ENCODE measurements at regions not wholly inside any gene's neighbourhood (a gene's known extent, or its start where the extent isn't known, plus 50 kb on each side); places are given as distances from the start of the nearest gene placed in this dataset.

DNA sequence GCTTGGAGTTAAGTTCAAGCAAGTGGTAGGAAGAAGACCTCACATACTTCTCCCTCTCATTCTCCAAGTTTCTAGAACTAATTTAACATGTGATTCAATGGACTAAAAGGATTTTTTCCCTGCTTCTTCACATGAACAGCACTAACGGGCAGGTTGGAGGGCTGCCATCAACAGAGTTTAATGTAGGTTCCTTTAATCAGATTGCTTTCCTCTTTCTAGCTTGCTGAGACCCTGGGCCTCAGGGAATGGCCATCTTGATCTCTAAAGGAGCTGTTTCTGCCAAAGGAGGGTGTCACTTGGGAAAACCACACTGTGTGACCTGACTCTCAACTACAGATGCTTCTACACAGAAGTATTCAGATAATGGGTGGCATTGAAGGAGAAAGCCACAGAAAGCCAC is 223.3 kb downstream of the PIK3R1 start:
- H3K36me3 ChIP-seq (replicated peaks in 1 of 2; ENCODE audit: insufficient read depth in 1 of 2, low read depth in 2 of 2) = no peaks in the 10 kb centered on the region
- no peaks in the 10 kb centered on the region for H3K27me3 ChIP-seq
- WGBS, 2 donors = 33% methylated on average over 1 of the region's 1 CpG
- H3K4me3 ChIP-seq = no peak overlapping the region
- H3K4me1 ChIP-seq = no peaks in the 10 kb centered on the region
- DNase-seq (no peak), ATAC-seq (no peak)
- H3K9me3 ChIP-seq = no peaks in the 10 kb centered on the region
- intact Hi-C loops (cut with DNase I) = no loop called here
- TF ChIP-seq, protein P1, sequence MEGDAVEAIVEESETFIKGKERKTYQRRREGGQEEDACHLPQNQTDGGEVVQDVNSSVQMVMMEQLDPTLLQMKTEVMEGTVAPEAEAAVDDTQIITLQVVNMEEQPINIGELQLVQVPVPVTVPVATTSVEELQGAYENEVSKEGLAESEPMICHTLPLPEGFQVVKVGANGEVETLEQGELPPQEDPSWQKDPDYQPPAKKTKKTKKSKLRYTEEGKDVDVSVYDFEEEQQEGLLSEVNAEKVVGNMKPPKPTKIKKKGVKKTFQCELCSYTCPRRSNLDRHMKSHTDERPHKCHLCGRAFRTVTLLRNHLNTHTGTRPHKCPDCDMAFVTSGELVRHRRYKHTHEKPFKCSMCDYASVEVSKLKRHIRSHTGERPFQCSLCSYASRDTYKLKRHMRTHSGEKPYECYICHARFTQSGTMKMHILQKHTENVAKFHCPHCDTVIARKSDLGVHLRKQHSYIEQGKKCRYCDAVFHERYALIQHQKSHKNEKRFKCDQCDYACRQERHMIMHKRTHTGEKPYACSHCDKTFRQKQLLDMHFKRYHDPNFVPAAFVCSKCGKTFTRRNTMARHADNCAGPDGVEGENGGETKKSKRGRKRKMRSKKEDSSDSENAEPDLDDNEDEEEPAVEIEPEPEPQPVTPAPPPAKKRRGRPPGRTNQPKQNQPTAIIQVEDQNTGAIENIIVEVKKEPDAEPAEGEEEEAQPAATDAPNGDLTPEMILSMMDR (IDR thresholded peaks at IDR 0.05) = no peak
- no peak for TF ChIP-seq POLR2A (IDR thresholded peaks at IDR 0.05)
- no peak overlapping the region for H3K27ac ChIP-seq

DNA sequence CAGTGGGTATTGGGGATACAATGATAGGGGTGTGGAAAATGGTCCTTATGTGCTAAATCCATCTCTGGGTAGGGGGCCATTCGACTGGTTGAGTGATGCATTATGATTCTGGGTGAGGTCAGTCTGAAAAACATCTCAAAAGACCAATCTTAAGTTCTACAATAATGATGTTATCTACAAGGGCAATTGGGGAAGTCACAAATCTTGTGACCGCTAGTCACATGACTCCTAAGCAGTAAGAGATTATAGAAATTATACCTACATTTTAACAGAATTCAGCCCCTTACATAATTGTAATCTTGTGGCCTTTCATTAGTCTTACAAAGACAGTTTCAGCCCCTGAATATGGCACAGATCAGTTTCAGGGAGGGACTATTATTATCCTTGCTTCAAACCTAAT is 224.7 kb downstream of the PIK3R1 start:
- H3K36me3 ChIP-seq (replicated peaks in 1 of 2; ENCODE audit: insufficient read depth in 1 of 2, low read depth in 2 of 2) = no peaks in the 10 kb centered on the region
- H3K4me1 ChIP-seq = no peaks in the 10 kb centered on the region
- no peaks in the 10 kb centered on the region for H3K27me3 ChIP-seq
- no peaks in the 10 kb centered on the region for H3K9me3 ChIP-seq
- no peak for DNase-seq
- 90 to 92% methylated on average over 2 of the region's 2 CpGs for WGBS, 2 donors
- H3K4me3 ChIP-seq = no peak overlapping the region
- no peak for TF ChIP-seq POLR2A (IDR thresholded peaks at IDR 0.05)
- ATAC-seq = no peak
- intact Hi-C loops (cut with DNase I) = no loop called here
- H3K27ac ChIP-seq = no peak overlapping the region

DNA sequence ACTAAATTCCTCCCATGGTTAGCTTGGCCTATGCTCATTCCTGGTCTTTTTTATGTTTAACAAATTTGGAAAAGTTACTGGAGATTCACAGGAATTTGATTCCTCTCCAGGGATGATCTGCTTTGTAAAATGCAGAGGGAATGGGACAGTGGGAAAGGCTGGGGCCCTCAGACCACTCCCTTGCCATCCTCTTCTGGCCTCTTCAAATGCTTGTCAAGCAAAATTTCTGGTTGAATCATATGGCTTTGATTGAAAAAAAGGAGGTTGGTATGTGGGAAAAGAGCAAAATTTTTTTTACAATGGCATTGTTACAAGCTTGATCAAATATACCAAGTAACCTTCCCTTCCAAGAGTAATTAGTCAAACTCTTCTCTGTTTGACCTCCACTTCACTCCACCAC is 225.1 kb downstream of the PIK3R1 start:
- intact Hi-C loops (cut with DNase I) = no loop called here
- Histone ChIP-seq H3K27ac (no peak overlapping the region), H3K9me3 (no peaks in the 10 kb centered on the region), H3K27me3 (no peaks in the 10 kb centered on the region), H3K36me3 (replicated peaks in 1 of 2; ENCODE audit: insufficient read depth in 1 of 2, low read depth in 2 of 2) (no peaks in the 10 kb centered on the region), H3K4me1 (no peaks in the 10 kb centered on the region), H3K4me3 (no peak overlapping the region)
- TF ChIP-seq, protein P1 (IDR thresholded peaks at IDR 0.05) = no peak
- no peak for TF ChIP-seq POLR2A (IDR thresholded peaks at IDR 0.05)
- DNase-seq (no peak), ATAC-seq (no peak)

DNA sequence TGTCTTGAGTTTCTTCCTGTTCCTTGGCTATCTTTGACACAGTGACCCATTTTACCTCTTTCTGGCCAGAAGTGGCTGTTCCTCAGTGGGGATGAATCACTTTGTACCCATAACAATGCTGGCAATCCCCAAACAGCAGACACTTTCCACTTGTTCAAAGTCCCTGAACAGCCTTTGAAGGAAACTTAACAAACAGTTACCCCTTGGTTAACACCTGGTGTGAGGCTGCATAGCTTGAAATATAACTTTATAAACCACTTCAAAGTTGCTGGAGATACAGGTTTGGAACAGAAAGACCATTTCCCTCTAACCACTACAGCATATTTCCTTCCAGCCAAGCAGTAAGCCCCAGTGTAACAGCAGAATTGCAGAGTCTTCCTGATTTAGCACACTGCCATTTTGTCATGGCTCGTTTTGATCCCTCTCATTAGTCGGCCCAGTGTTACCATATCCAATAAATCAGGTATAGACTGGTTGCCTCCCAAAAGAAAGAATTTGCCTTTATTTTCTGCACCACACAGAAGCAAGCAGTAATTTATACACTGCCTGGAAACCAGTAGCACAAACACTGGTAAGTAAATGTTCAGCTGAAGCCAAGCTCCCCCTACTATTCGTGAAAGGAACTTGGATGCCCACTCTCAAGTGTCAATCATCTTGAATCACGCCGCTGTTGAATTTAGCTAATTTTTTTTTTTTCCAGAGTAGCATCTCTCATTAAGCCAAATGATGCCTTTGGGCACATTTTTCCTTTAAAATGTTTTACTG is 225.9 kb downstream of the PIK3R1 start:
- H3K9me3 ChIP-seq = no peaks in the 10 kb centered on the region
- intact Hi-C loops (cut with DNase I) = no loop called here
- H3K36me3 ChIP-seq (replicated peaks in 1 of 2; ENCODE audit: insufficient read depth in 1 of 2, low read depth in 2 of 2) = no peaks in the 10 kb centered on the region
- ATAC-seq = no peak
- no peak overlapping the region for H3K27ac ChIP-seq
- WGBS, 2 donors = 66 to 68% methylated on average over 5 of the region's 5 CpGs
- H3K27me3 ChIP-seq = no peaks in the 10 kb centered on the region
- no peak overlapping the region for H3K4me3 ChIP-seq
- H3K4me1 ChIP-seq = no peaks in the 10 kb centered on the region
- TF ChIP-seq, protein P1 (IDR thresholded peaks at IDR 0.05) = no peak
- no peak for TF ChIP-seq POLR2A (IDR thresholded peaks at IDR 0.05)
- DNase-seq = no peak

DNA sequence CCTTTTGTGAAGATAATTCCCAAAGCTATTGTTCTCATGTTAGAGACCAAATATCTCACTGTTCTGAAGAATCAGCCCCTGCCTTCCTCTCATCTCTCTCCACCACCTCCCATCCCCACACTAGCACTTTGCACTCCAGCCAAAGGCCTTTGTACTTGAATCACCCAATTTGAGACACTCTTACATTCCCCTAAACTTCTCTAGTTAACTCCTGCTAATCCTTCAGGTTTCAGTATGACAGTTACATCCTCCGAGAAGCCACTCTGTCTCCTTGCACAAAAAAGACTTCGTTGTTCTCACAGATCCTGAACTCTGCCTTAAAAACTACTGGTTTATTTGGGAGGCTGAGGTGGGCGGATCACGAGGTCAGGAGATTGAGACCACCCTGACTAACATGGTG is 227.5 kb downstream of the PIK3R1 start:
- H3K36me3 ChIP-seq (replicated peaks in 1 of 2; ENCODE audit: insufficient read depth in 1 of 2, low read depth in 2 of 2) = no peaks in the 10 kb centered on the region
- WGBS, 2 donors = 82 to 87% methylated on average over 4 of the region's 4 CpGs

More for the DNA sequence above, 227.5 kb downstream of the PIK3R1 start:
- ATAC-seq (no peak), DNase-seq (no peak)
- Histone ChIP-seq H3K27ac (no peak overlapping the region), H3K4me3 (no peak overlapping the region), H3K27me3 (no peaks in the 10 kb centered on the region), H3K4me1 (no peaks in the 10 kb centered on the region), H3K9me3 (no peaks in the 10 kb centered on the region)
- TF ChIP-seq, protein P1 (IDR thresholded peaks at IDR 0.05) = no peak
- no peak for TF ChIP-seq POLR2A (IDR thresholded peaks at IDR 0.05)
- intact Hi-C loops (cut with DNase I) = no loop called here
